Esophagus muscularis mucosa (tissue), 4 donors: ENCODE measurements at regions not wholly inside any gene's neighbourhood (a gene's known extent, or its start where the extent isn't known, plus 50 kb on each side); places are given as distances from the start of the nearest gene placed in this dataset.

ENCODE experiments used
- DNase-seq: peaks from one replicate; pipeline ENCODE4 v3.0.0-alpha.2; 2017; ENCODE audit errors: extremely low spot score
- H3K27ac ChIP-seq, 4 donors: fragments of 200-600 bp; sonication (generic); replicated peaks in 1 of 4; 1 replicate in 3 of 4; 2 replicates in 1 of 4; pipeline ENCODE4 v1.5.1; 2016 to 2019; ENCODE audit warnings: mild to moderate bottlenecking in 1 of 4
- H3K27me3 ChIP-seq, 4 donors: fragments of 200-600 bp; sonication (generic); one replicate each; pipeline versions ENCODE4 v1.5.1 to v1.6.0; 2016 to 2019
- H3K36me3 ChIP-seq, 4 donors: fragments of 200-600 bp; sonication (generic); one replicate each; pipeline ENCODE4 v1.5.1; 2016 to 2019
- H3K4me1 ChIP-seq, 4 donors: fragments of 200-600 bp; sonication (generic); one replicate each; pipeline ENCODE4 v1.5.1; 2016 to 2019
- H3K4me3 ChIP-seq, 4 donors: fragments of 200-600 bp; sonication (generic); 1 replicate in 2 of 4; 2 replicates in 2 of 4; pipeline ENCODE4 v1.5.1; 2016 to 2019; ENCODE audit warnings: mild to moderate bottlenecking in 4 of 4, moderate library complexity in 1 of 4
- H3K9me3 ChIP-seq, 4 donors: fragments of 200-600 bp; sonication (generic); 1 replicate in 3 of 4; 2 replicates in 1 of 4; pipeline ENCODE4 v1.5.1; 2016 to 2019
- EP300 ChIP-seq: sonication (generic); formaldehyde crosslinking; IDR thresholded peaks from one replicate; pipeline ENCODE4 v1.6.1; 2017; ENCODE audit warnings: antibody characterized with exemption
- POLR2A ChIP-seq: fragments of 450-650 bp; IDR thresholded peaks from one replicate; pipeline ENCODE4 v1.6.1; 2017; ENCODE audit warnings: antibody characterized with exemption, moderate library complexity, mild to moderate bottlenecking, low read depth
- POLR2AphosphoS5 ChIP-seq, 2 donors: sonication (generic); formaldehyde crosslinking; IDR thresholded peaks; one replicate each; pipeline ENCODE4 v1.6.1; 2017; ENCODE audit warnings: antibody characterized with exemption in 2 of 2
- WGBS: methylation state at CpG from one replicate; pipeline ENCODE4 v1.1.5; 2018; 5-methylcytosine and 5-hydroxymethylcytosine counted together
- intact Hi-C: fragments of 100-400 bp; cut with DNase I; formaldehyde crosslinking; loops from one replicate; pipeline ENCODE4 v1.15.1; 2023
- TF ChIP-seq, protein P1 (sequence below), 3 experiments: fragments of 200-600 bp in 2 of 3; fragments of 450-650 bp in 1 of 3; sonication (generic) in 2 of 3; IDR thresholded peaks; one replicate each; pipeline ENCODE4 v1.5.1; 2017 to 2019; ENCODE audit warnings: antibody characterized with exemption in 3 of 3, mild to moderate bottlenecking in 2 of 3, moderate library complexity in 1 of 3

GRCh38 chr12:116434155-116435011 is 124.8 kb upstream of the MAP1LC3B2 start:
- H3K27ac ChIP-seq: peak overlapping the region; percentile 74 to 85 (median 83)
- H3K27me3 ChIP-seq: no peaks in the 10 kb centered on the region
- WGBS: 12% methylated on average over 17 of the region's 17 CpGs
- TF ChIP-seq, protein P1, sequence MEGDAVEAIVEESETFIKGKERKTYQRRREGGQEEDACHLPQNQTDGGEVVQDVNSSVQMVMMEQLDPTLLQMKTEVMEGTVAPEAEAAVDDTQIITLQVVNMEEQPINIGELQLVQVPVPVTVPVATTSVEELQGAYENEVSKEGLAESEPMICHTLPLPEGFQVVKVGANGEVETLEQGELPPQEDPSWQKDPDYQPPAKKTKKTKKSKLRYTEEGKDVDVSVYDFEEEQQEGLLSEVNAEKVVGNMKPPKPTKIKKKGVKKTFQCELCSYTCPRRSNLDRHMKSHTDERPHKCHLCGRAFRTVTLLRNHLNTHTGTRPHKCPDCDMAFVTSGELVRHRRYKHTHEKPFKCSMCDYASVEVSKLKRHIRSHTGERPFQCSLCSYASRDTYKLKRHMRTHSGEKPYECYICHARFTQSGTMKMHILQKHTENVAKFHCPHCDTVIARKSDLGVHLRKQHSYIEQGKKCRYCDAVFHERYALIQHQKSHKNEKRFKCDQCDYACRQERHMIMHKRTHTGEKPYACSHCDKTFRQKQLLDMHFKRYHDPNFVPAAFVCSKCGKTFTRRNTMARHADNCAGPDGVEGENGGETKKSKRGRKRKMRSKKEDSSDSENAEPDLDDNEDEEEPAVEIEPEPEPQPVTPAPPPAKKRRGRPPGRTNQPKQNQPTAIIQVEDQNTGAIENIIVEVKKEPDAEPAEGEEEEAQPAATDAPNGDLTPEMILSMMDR (IDR thresholded peaks at IDR 0.05): no peak
- peak; percentile 94 to 95 for TF ChIP-seq POLR2AphosphoS5 (IDR thresholded peaks at IDR 0.05)
- TF ChIP-seq EP300: peak; percentile 87
- DNase-seq: peak; percentile 97
- intact Hi-C loops: loop anchor here (10.0 kb wide), 1 partner anchor 120 kb away; no protein-coding TSS in a partner anchor
- H3K9me3 ChIP-seq: peaks cover 0 to 7% (median 3%) of the 10 kb centered on the region in 4 donors
- peak overlapping the region; percentile 26 to 53 (median 36) for H3K4me3 ChIP-seq
- no peaks in the 10 kb centered on the region for H3K36me3 ChIP-seq
- peaks cover 12 to 48% (median 36%) of the 10 kb centered on the region in 4 donors for H3K4me1 ChIP-seq

GRCh38 chr12:116435984-116436383 is 123.2 kb upstream of the MAP1LC3B2 start:
- intact Hi-C loops: loop anchor here (10.0 kb wide), 1 partner anchor 121 kb away; no protein-coding TSS in a partner anchor
- no peak for DNase-seq
- no peak for TF ChIP-seq EP300
- TF ChIP-seq, protein P1 (IDR thresholded peaks at IDR 0.05): no peak
- no peak for TF ChIP-seq POLR2A
- no peak for TF ChIP-seq POLR2AphosphoS5 (IDR thresholded peaks at IDR 0.05)
- peaks cover 0 to 7% (median 3%) of the 10 kb centered on the region in 4 donors for H3K9me3 ChIP-seq
- no peaks in the 10 kb centered on the region for H3K27me3 ChIP-seq
- peaks cover 12 to 48% (median 36%) of the 10 kb centered on the region in 4 donors for H3K4me1 ChIP-seq
- no peaks in the 10 kb centered on the region for H3K36me3 ChIP-seq
- no peak overlapping the region for H3K27ac ChIP-seq
- WGBS: 95% methylated on average over 3 of the region's 3 CpGs
- no peak overlapping the region for H3K4me3 ChIP-seq

DNA sequence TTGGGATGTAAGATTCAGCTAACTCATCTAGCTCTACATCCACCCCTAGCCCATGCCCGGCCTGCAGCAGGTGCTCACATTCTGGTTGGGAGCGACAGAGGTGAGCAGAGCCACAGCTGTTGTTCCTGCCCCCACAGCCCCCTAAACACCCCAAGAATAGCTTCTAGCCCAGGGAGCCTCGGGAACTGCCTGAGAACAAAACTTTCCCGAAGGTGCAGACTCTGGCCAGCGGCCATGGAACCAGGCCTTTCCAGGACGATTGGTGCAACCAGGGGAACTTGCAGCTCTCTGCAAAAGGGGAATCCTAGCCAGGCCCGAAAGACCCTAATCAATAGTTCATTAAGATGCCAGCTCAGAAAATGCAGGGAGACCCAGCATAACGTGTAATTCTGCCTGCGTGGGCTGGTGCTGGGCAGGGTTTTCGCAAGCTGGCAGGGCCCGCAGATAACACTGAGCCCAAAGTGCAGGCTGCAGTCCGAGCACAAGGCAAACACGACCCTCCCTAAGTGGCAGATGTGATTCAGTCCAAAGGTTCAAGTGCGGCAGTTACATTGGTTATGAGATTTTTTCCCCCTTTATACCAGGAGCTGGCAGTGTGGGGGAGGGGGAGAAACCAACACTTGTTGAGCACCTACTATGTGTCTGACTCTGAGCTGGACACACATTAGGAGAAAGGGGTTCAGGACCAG is 122.5 kb upstream of the MAP1LC3B2 start:
- H3K9me3 ChIP-seq: peaks cover 0 to 7% (median 3%) of the 10 kb centered on the region in 4 donors
- H3K4me1 ChIP-seq: peaks cover 12 to 48% (median 35%) of the 10 kb centered on the region in 4 donors
- no peaks in the 10 kb centered on the region for H3K27me3 ChIP-seq
- TF ChIP-seq, protein P1 (IDR thresholded peaks at IDR 0.05): no peak
- TF ChIP-seq POLR2A: no peak
- TF ChIP-seq POLR2AphosphoS5 (IDR thresholded peaks at IDR 0.05): no peak
- no peak for TF ChIP-seq EP300
- no peaks in the 10 kb centered on the region for H3K36me3 ChIP-seq
- intact Hi-C loops: loop anchor here (10.0 kb wide), 1 partner anchor 122 kb away; no protein-coding TSS in a partner anchor
- no peak overlapping the region for H3K4me3 ChIP-seq
- H3K27ac ChIP-seq: no peak overlapping the region
- WGBS: 71% methylated on average over 14 of the region's 14 CpGs
- DNase-seq: no peak

DNA sequence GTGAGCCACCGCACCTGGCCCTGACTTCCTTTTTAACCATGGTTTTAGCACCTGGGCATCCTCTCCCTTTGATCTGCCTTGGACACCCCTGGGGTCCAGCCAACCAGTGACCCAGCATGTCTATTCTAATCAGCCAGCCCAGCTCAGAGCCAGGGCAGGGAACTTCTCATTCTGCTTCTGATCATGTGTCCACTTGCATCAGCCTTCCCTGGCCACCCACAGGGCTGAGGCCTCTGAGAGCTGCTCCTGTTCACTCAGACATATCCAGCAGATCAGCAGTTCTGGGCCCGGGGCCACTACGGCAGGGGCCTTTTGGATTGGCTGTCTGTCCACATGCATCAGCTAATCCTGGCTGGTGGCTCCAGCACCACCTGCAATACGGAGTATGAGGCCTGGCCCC is 117.9 kb upstream of the MAP1LC3B2 start:
- Histone ChIP-seq H3K27me3 (no peaks in the 10 kb centered on the region), H3K36me3 (no peaks in the 10 kb centered on the region), H3K4me1 (peaks cover 0 to 7% (median 3%) of the 10 kb centered on the region in 4 donors), H3K9me3 (no peaks in the 10 kb centered on the region), H3K27ac (no peak overlapping the region), H3K4me3 (no peak overlapping the region)
- 64% methylated on average over 3 of the region's 4 CpGs for WGBS
- DNase-seq: no peak
- TF ChIP-seq EP300 (no peak), POLR2AphosphoS5 (IDR thresholded peaks at IDR 0.05) (no peak), POLR2A (no peak)
- TF ChIP-seq, protein P1 (IDR thresholded peaks at IDR 0.05): no peak
- intact Hi-C loops: no loop called here
